ENCODE measurements at regions not wholly inside any gene's neighbourhood (a gene's known extent, or its start where the extent isn't known, plus 50 kb on each side); places are given as distances from the start of the nearest gene placed in this dataset.

DNA sequence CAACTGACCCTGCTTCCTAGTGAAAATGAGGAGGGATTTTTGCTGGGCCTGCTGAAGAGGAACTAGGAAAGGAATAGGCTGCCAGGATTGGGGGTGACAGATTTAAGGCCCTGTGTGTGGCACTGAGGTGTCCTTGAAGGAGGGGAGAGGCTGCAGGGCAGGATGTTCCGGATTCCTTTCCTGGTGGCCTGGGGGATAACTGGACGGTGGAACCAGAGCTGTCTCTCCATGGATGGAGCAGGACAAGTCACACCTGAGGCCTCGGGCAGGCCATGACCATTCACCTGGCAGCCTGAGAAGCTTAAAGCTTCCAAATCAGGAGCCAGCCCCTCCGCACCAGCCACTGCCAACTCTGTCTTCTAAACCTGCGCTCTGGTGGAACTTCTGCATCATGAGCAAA lies 56.0 kb upstream of the SLC22A23 start:
- Mint-ChIP-seq H3K4me3 (no peak overlapping the region), H3K4me1 (no peaks in the 10 kb centered on the region), H3K27ac (no peak overlapping the region), H3K27me3 (ENCODE audit: low read depth in 2 of 2) (peaks cover 8 to 14% of the 10 kb centered on the region in 2 donors), H3K36me3 (no peaks in the 10 kb centered on the region), H3K9me3 (no peaks in the 10 kb centered on the region)
- Histone ChIP-seq H3K4me3 (ENCODE audit: low read length) (no peak overlapping the region), H3K27me3 (ENCODE audit: control insufficient read depth, insufficient read depth, low read length) (no peaks in the 10 kb centered on the region), H3K36me3 (ENCODE audit: control insufficient read depth, insufficient read depth, low read length) (no peaks in the 10 kb centered on the region), H3K27ac (ENCODE audit: low read length) (no peak overlapping the region), H3K4me1 (ENCODE audit: control insufficient read depth, insufficient read depth, low read length) (no peaks in the 10 kb centered on the region), H3K9me3 (ENCODE audit: control insufficient read depth, insufficient read depth, low read length) (no peaks in the 10 kb centered on the region)
- WGBS (ENCODE audit: insufficient coverage): 84% methylated on average over 5 of the region's 5 CpGs
- TF ChIP-seq, protein P1, sequence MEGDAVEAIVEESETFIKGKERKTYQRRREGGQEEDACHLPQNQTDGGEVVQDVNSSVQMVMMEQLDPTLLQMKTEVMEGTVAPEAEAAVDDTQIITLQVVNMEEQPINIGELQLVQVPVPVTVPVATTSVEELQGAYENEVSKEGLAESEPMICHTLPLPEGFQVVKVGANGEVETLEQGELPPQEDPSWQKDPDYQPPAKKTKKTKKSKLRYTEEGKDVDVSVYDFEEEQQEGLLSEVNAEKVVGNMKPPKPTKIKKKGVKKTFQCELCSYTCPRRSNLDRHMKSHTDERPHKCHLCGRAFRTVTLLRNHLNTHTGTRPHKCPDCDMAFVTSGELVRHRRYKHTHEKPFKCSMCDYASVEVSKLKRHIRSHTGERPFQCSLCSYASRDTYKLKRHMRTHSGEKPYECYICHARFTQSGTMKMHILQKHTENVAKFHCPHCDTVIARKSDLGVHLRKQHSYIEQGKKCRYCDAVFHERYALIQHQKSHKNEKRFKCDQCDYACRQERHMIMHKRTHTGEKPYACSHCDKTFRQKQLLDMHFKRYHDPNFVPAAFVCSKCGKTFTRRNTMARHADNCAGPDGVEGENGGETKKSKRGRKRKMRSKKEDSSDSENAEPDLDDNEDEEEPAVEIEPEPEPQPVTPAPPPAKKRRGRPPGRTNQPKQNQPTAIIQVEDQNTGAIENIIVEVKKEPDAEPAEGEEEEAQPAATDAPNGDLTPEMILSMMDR (IDR thresholded peaks at IDR 0.05): no peak
- no peak for ATAC-seq
- intact Hi-C loops (cut with micrococcal nuclease): no loop called here
- no peak for DNase-seq

DNA sequence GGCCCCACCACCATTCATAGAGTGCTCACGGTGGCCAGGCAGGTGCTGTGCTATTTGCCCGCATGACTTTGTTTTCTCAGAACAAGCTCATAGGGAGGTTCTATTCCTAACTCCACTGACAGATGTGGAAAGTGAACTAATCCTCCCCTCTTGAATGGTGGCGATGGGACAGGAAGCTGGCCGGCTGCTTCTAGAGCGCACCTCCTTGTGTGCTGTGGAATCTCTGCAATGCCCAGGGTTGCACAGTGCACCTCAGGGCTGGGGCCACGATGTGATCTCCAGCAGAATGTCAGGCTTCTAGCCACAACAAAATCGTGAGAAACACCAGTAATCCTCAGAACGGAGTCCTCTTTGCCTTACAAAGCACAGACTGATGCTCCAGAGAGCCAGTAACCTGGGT lies 53.8 kb upstream of the SLC22A23 start:
- ATAC-seq: no peak

DNA sequence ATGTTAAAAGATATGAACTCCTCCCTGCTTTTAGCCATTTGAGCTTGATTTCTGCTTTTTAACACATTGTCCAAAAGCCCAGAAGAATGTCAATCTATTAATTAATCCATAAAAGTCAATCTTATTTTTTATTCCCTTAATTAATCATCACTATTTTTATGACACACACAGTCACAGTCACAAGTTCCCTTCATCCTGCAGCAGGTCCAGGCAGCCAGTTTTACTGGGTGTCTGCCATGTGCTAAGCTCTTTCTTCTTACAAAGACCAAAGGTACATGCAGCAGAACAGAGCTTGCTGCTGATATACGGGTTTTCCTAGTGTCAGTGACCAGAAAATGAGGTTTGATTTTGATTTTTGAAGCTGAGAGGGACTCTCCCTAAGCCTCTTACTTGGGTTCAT lies 53.3 kb upstream of the SLC22A23 start:
- no peaks in the 10 kb centered on the region for H3K36me3 ChIP-seq (ENCODE audit: control insufficient read depth, insufficient read depth, low read length)
- peaks cover 10 to 24% of the 10 kb centered on the region in 2 donors for H3K27me3 Mint-ChIP-seq (ENCODE audit: low read depth in 2 of 2)
- H3K4me1 Mint-ChIP-seq: no peaks in the 10 kb centered on the region
- ATAC-seq: no peak
- H3K9me3 Mint-ChIP-seq: no peaks in the 10 kb centered on the region
- H3K4me3 Mint-ChIP-seq: no peak overlapping the region
- DNase-seq: no peak
- no peaks in the 10 kb centered on the region for H3K4me1 ChIP-seq (ENCODE audit: control insufficient read depth, insufficient read depth, low read length)
- no peaks in the 10 kb centered on the region for H3K9me3 ChIP-seq (ENCODE audit: control insufficient read depth, insufficient read depth, low read length)
- TF ChIP-seq, protein P1 (IDR thresholded peaks at IDR 0.05): no peak
- intact Hi-C loops (cut with micrococcal nuclease): no loop called here
- H3K27ac ChIP-seq (ENCODE audit: low read length): no peak overlapping the region
- 75% methylated on average over 1 of the region's 1 CpG for WGBS (ENCODE audit: insufficient coverage)
- H3K4me3 ChIP-seq (ENCODE audit: low read length): no peak overlapping the region
- H3K27me3 ChIP-seq (ENCODE audit: control insufficient read depth, insufficient read depth, low read length): no peaks in the 10 kb centered on the region
- H3K36me3 Mint-ChIP-seq: no peaks in the 10 kb centered on the region
- H3K27ac Mint-ChIP-seq: no peak overlapping the region

More for the DNA sequence above, 53.8 kb upstream of the SLC22A23 start:
- no peaks in the 10 kb centered on the region for H3K36me3 Mint-ChIP-seq
- no peaks in the 10 kb centered on the region for H3K9me3 Mint-ChIP-seq
- TF ChIP-seq, protein P1 (IDR thresholded peaks at IDR 0.05): no peak
- WGBS (ENCODE audit: insufficient coverage): 86% methylated on average over 8 of the region's 8 CpGs
- no peaks in the 10 kb centered on the region for H3K4me1 ChIP-seq (ENCODE audit: control insufficient read depth, insufficient read depth, low read length)
- no peaks in the 10 kb centered on the region for H3K27me3 ChIP-seq (ENCODE audit: control insufficient read depth, insufficient read depth, low read length)
- H3K4me3 Mint-ChIP-seq: no peak overlapping the region
- no peak for DNase-seq
- intact Hi-C loops (cut with micrococcal nuclease): no loop called here
- H3K27ac Mint-ChIP-seq: no peak overlapping the region
- H3K27ac ChIP-seq (ENCODE audit: low read length): no peak overlapping the region
- H3K27me3 Mint-ChIP-seq (ENCODE audit: low read depth in 2 of 2): peaks cover 10 to 24% of the 10 kb centered on the region in 2 donors
- H3K4me1 Mint-ChIP-seq: no peaks in the 10 kb centered on the region
- no peaks in the 10 kb centered on the region for H3K36me3 ChIP-seq (ENCODE audit: control insufficient read depth, insufficient read depth, low read length)
- H3K4me3 ChIP-seq (ENCODE audit: low read length): no peak overlapping the region
- no peaks in the 10 kb centered on the region for H3K9me3 ChIP-seq (ENCODE audit: control insufficient read depth, insufficient read depth, low read length)

DNA sequence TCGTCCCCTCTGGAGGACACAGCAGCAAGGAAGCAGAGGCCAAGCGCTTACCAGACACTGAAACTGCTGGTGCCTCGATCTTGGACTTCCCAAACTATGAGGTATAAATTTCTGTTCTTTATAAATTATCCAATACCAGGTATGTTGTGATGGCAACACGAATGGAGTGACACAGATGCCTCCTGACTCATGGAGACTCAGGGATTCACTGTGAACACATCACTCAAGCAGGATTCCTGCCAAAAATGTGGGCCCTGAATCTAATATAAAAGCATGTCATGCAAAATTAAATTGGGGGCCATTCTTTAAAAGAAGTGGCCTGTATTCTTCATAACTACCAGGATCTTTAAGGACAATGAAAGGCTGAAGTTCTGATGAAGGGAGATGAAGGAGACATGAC lies 52.5 kb upstream of the SLC22A23 start:
- no peaks in the 10 kb centered on the region for H3K9me3 Mint-ChIP-seq
- Histone ChIP-seq H3K4me3 (ENCODE audit: low read length) (no peak overlapping the region), H3K9me3 (ENCODE audit: control insufficient read depth, insufficient read depth, low read length) (no peaks in the 10 kb centered on the region), H3K36me3 (ENCODE audit: control insufficient read depth, insufficient read depth, low read length) (no peaks in the 10 kb centered on the region), H3K4me1 (ENCODE audit: control insufficient read depth, insufficient read depth, low read length) (no peaks in the 10 kb centered on the region), H3K27ac (ENCODE audit: low read length) (no peak overlapping the region), H3K27me3 (ENCODE audit: control insufficient read depth, insufficient read depth, low read length) (no peaks in the 10 kb centered on the region)
- TF ChIP-seq, protein P1 (IDR thresholded peaks at IDR 0.05): no peak
- intact Hi-C loops (cut with micrococcal nuclease): no loop called here
- no peaks in the 10 kb centered on the region for H3K4me1 Mint-ChIP-seq
- H3K27ac Mint-ChIP-seq: no peak overlapping the region
- WGBS (ENCODE audit: insufficient coverage): 80% methylated on average over 4 of the region's 4 CpGs
- no peak overlapping the region for H3K4me3 Mint-ChIP-seq
- H3K27me3 Mint-ChIP-seq (ENCODE audit: low read depth in 2 of 2): peaks cover 7 to 18% of the 10 kb centered on the region in 2 donors
- no peaks in the 10 kb centered on the region for H3K36me3 Mint-ChIP-seq
- DNase-seq (no peak), ATAC-seq (no peak)

All from natural killer cell (primary cell).